Glomerular endothelial cell (primary cell): ENCODE measurements at regions not wholly inside any gene's neighbourhood (a gene's known extent, or its start where the extent isn't known, plus 50 kb on each side); places are given as distances from the start of the nearest gene placed in this dataset.

Experiments used
- DNase-seq: peaks from one replicate; pipeline ENCODE4 v3.0.0-alpha.2; 2011; ENCODE audit warnings: low read depth, low spot score; ENCODE audit errors: extremely low read depth

GRCh38 chr2:133836691-133837345 is 268.6 kb upstream of the NCKAP5 start:
- DNase-seq = no peak

- DNase-seq = no peak
These were observed 269.3 kb upstream of the NCKAP5 start for GRCh38 chr2:133837441-133838094.

GRCh38 chr2:133838642-133839365 is 270.5 kb upstream of the NCKAP5 start:
- no peak for DNase-seq

GRCh38 chr2:133839677-133840076 is 271.4 kb upstream of the NCKAP5 start:
- DNase-seq = no peak

- DNase-seq = no peak
These were observed 272.5 kb upstream of the NCKAP5 start for GRCh38 chr2:133840761-133841160.

GRCh38 chr2:133841900-133842299 is 273.6 kb upstream of the NCKAP5 start:
- peak; percentile 83 for DNase-seq

GRCh38 chr2:133842446-133842845 is 274.2 kb upstream of the NCKAP5 start:
- DNase-seq = no peak

- DNase-seq = no peak
These were observed 274.8 kb upstream of the NCKAP5 start for GRCh38 chr2:133843091-133843490.

GRCh38 chr2:133843551-133843950 is 275.3 kb upstream of the NCKAP5 start:
- no peak for DNase-seq

- DNase-seq = peak; percentile 54
These were observed 276.1 kb upstream of the NCKAP5 start for GRCh38 chr2:133844214-133844892.

GRCh38 chr2:133846476-133846875 is 278.2 kb upstream of the NCKAP5 start:
- DNase-seq = no peak

GRCh38 chr2:133847591-133847990 is 279.3 kb upstream of the NCKAP5 start:
- no peak for DNase-seq

GRCh38 chr2:133848111-133848649 is 279.9 kb upstream of the NCKAP5 start:
- no peak for DNase-seq

- DNase-seq = no peak
These were observed 281.1 kb upstream of the NCKAP5 start for GRCh38 chr2:133849341-133849740.

GRCh38 chr2:133854603-133855200 is 286.4 kb upstream of the NCKAP5 start:
- no peak for DNase-seq

- DNase-seq = no peak
These were observed 287.3 kb upstream of the NCKAP5 start for GRCh38 chr2:133855526-133855925.

- no peak for DNase-seq
These were observed 288.4 kb upstream of the NCKAP5 start for GRCh38 chr2:133856678-133857077.

GRCh38 chr2:133859578-133859977 is 291.3 kb upstream of the NCKAP5 start:
- DNase-seq = no peak

GRCh38 chr2:133862400-133862977 is 294.2 kb upstream of the NCKAP5 start:
- no peak for DNase-seq

GRCh38 chr2:133863106-133863800 is 295.0 kb upstream of the NCKAP5 start:
- DNase-seq = no peak
